ENCODE measurements at regions not wholly inside any gene's neighbourhood (a gene's known extent, or its start where the extent isn't known, plus 50 kb on each side); places are given as distances from the start of the nearest gene placed in this dataset.
A peak's percentile ranks its signal among the peaks of the same experiment; 100 is the strongest.

GRCh38 chr2:239768031-239768790 lies 256.9 kb downstream of the NDUFA10 start:
- Mint-ChIP-seq H3K4me3 (no peak overlapping the region), H3K36me3 (peaks cover 0 to 3% (median 0%) of the 10 kb centered on the region in 3 donors), H3K27ac (no peak overlapping the region), H3K4me1 (no peaks in the 10 kb centered on the region), H3K27me3 (peaks cover 5 to 22% of the 10 kb centered on the region in 2 donors), H3K9me3 (peaks cover 6 to 12% (median 8%) of the 10 kb centered on the region in 5 donors)
- POLR2A ChIA-PET: no interaction called here
- DNase-seq: peak in 1 of 5 donors; percentile 36
- Histone ChIP-seq H3K27ac (ENCODE audit: low read depth, low read length) (no peak overlapping the region), H3K27me3 (ENCODE audit: insufficient read depth, low read length, poor library complexity, severe bottlenecking) (no peaks in the 10 kb centered on the region), H3K4me3 (ENCODE audit: low read length) (no peak overlapping the region), H3K4me1 (ENCODE audit: insufficient read depth, low read length) (no peaks in the 10 kb centered on the region), H3K9me3 (ENCODE audit: low read length) (no peaks in the 10 kb centered on the region), H3K36me3 (ENCODE audit: insufficient read depth, low read length) (no peaks in the 10 kb centered on the region)
- CTCF ChIA-PET: no interaction called here

- no peak overlapping the region for H3K4me3 Mint-ChIP-seq
- H3K4me1 Mint-ChIP-seq: no peaks in the 10 kb centered on the region
- Histone ChIP-seq H3K27ac (ENCODE audit: low read depth, low read length) (no peak overlapping the region), H3K27me3 (ENCODE audit: insufficient read depth, low read length, poor library complexity, severe bottlenecking) (no peaks in the 10 kb centered on the region), H3K4me1 (ENCODE audit: insufficient read depth, low read length) (no peaks in the 10 kb centered on the region), H3K36me3 (ENCODE audit: insufficient read depth, low read length) (no peaks in the 10 kb centered on the region), H3K9me3 (ENCODE audit: low read length) (no peaks in the 10 kb centered on the region), H3K4me3 (ENCODE audit: low read length) (no peak overlapping the region)
- peak in 1 of 5 donors; percentile 19 for DNase-seq
- H3K9me3 Mint-ChIP-seq: peaks cover 4 to 9% (median 6%) of the 10 kb centered on the region in 5 donors
- H3K27me3 Mint-ChIP-seq: peaks cover 4 to 25% of the 10 kb centered on the region in 2 donors
- ChIA-PET CTCF (no interaction called here), POLR2A (no interaction called here)
- H3K36me3 Mint-ChIP-seq: no peaks in the 10 kb centered on the region
- no peak overlapping the region for H3K27ac Mint-ChIP-seq
These were observed 257.9 kb downstream of the NDUFA10 start for GRCh38 chr2:239767021-239767905.

GRCh38 chr2:239765911-239766310 lies 259.2 kb downstream of the NDUFA10 start:
- no peaks in the 10 kb centered on the region for H3K9me3 ChIP-seq (ENCODE audit: low read length)
- Mint-ChIP-seq H3K27me3 (peaks cover 4 to 30% of the 10 kb centered on the region in 2 donors), H3K4me1 (no peaks in the 10 kb centered on the region), H3K36me3 (no peaks in the 10 kb centered on the region), H3K4me3 (no peak overlapping the region), H3K27ac (peak overlapping the region in 1 of 8 donors; percentile 78), H3K9me3 (no peaks in the 10 kb centered on the region)
- H3K4me3 ChIP-seq (ENCODE audit: low read length): no peak overlapping the region
- no peaks in the 10 kb centered on the region for H3K4me1 ChIP-seq (ENCODE audit: insufficient read depth, low read length)
- CTCF ChIA-PET: no interaction called here
- POLR2A ChIA-PET: no interaction called here
- H3K27ac ChIP-seq (ENCODE audit: low read depth, low read length): no peak overlapping the region
- no peaks in the 10 kb centered on the region for H3K36me3 ChIP-seq (ENCODE audit: insufficient read depth, low read length)
- DNase-seq: peak in 1 of 5 donors; percentile 24
- no peaks in the 10 kb centered on the region for H3K27me3 ChIP-seq (ENCODE audit: insufficient read depth, low read length, poor library complexity, severe bottlenecking)

- ChIA-PET CTCF (no interaction called here), POLR2A (no interaction called here)
- no peak overlapping the region for H3K27ac Mint-ChIP-seq
- Histone ChIP-seq H3K27me3 (ENCODE audit: insufficient read depth, low read length, poor library complexity, severe bottlenecking) (no peaks in the 10 kb centered on the region), H3K36me3 (ENCODE audit: insufficient read depth, low read length) (no peaks in the 10 kb centered on the region), H3K27ac (ENCODE audit: low read depth, low read length) (no peak overlapping the region), H3K9me3 (ENCODE audit: low read length) (no peaks in the 10 kb centered on the region), H3K4me3 (ENCODE audit: low read length) (no peak overlapping the region), H3K4me1 (ENCODE audit: insufficient read depth, low read length) (no peaks in the 10 kb centered on the region)
- H3K36me3 Mint-ChIP-seq: peaks cover 0 to 3% (median 0%) of the 10 kb centered on the region in 3 donors
- no peaks in the 10 kb centered on the region for H3K9me3 Mint-ChIP-seq
- H3K27me3 Mint-ChIP-seq: peaks cover 9 to 37% of the 10 kb centered on the region in 2 donors
- H3K4me3 Mint-ChIP-seq: no peak overlapping the region
- DNase-seq: peak in 1 of 5 donors; percentile 18
- no peaks in the 10 kb centered on the region for H3K4me1 Mint-ChIP-seq
These were observed 259.9 kb downstream of the NDUFA10 start for GRCh38 chr2:239765076-239765845.

DNA sequence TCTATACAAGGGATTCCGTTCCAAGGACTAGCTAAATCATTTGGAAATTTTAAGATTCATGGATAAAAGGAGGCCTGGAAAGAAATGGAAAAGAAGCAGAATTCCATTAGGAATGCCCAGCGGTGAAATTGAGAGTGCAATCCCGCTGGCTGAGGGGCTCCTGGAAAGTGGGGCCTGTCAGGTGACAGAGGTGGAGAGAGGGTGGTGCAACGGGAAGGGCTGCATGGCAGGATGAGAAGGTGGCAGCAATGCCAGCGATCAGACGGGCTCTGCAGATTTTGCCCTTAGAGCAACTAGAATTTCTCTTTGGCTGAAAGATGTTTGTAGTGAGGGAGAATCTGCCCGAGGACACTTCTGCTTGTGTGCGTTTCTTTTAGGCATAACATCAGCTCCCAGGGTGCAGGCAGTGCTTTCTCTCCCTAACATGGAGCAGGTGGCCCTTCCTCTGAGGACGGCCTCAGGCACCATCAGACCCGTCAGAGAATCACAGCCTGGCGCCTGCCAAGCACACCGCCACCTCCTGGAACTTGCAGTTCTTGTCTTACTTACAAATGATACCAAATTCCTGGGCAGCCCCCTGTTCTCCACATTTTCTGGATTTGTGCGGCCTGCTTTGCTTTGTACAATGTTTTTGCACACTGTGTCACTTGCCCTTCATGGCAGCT lies 261.6 kb downstream of the NDUFA10 start:
- Mint-ChIP-seq H3K27ac (no peak overlapping the region), H3K9me3 (no peaks in the 10 kb centered on the region), H3K4me1 (no peaks in the 10 kb centered on the region), H3K4me3 (no peak overlapping the region), H3K27me3 (peaks cover 13 to 35% of the 10 kb centered on the region in 2 donors), H3K36me3 (peaks cover 0 to 3% (median 0%) of the 10 kb centered on the region in 3 donors)
- ChIA-PET POLR2A (no interaction called here), CTCF (no interaction called here)
- no peaks in the 10 kb centered on the region for H3K4me1 ChIP-seq (ENCODE audit: insufficient read depth, low read length)
- H3K4me3 ChIP-seq (ENCODE audit: low read length): no peak overlapping the region
- no peaks in the 10 kb centered on the region for H3K36me3 ChIP-seq (ENCODE audit: insufficient read depth, low read length)
- H3K27me3 ChIP-seq (ENCODE audit: insufficient read depth, low read length, poor library complexity, severe bottlenecking): no peaks in the 10 kb centered on the region
- peak in 1 of 5 donors; percentile 19 for DNase-seq
- H3K9me3 ChIP-seq (ENCODE audit: low read length): no peaks in the 10 kb centered on the region
- no peak overlapping the region for H3K27ac ChIP-seq (ENCODE audit: low read depth, low read length)

- H3K27me3 Mint-ChIP-seq: peaks cover 13 to 30% of the 10 kb centered on the region in 2 donors
These were observed 262.4 kb downstream of the NDUFA10 start for GRCh38 chr2:239762655-239763269.

DNA sequence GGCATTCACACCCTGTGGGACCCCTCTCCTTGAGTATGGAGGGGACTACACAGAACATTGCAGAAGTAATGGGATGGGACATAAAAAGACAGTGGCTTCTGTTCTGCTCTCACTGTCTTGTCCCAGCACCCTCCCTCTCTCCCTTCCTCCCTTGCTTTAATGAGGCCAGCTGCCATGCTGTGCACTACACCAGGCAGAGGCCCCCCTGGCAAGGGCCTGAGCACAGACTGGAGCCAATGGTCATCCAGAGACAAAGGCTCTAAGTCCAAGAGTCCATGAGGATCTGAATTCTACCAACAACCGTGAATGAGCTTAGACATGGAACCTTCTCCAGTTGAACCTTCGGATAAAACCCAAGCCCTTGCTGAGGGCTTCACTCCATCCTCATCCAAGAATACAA lies 263.0 kb downstream of the NDUFA10 start:
- Mint-ChIP-seq H3K4me1 (peaks cover 0 to 5% (median 0%) of the 10 kb centered on the region in 3 donors), H3K27ac (peak overlapping the region in 1 of 8 donors; percentile 15), H3K4me3 (no peak overlapping the region), H3K36me3 (peaks cover 0 to 3% (median 0%) of the 10 kb centered on the region in 3 donors), H3K9me3 (no peaks in the 10 kb centered on the region), H3K27me3 (peaks cover 16 to 33% of the 10 kb centered on the region in 2 donors)
- no peak overlapping the region for H3K4me3 ChIP-seq (ENCODE audit: low read length)
- POLR2A ChIA-PET: no interaction called here
- H3K9me3 ChIP-seq (ENCODE audit: low read length): no peaks in the 10 kb centered on the region
- CTCF ChIA-PET: no interaction called here
- H3K27ac ChIP-seq (ENCODE audit: low read depth, low read length): no peak overlapping the region
- no peaks in the 10 kb centered on the region for H3K27me3 ChIP-seq (ENCODE audit: insufficient read depth, low read length, poor library complexity, severe bottlenecking)
- H3K4me1 ChIP-seq (ENCODE audit: insufficient read depth, low read length): no peaks in the 10 kb centered on the region
- peak in 1 of 5 donors; percentile 18 for DNase-seq
- no peaks in the 10 kb centered on the region for H3K36me3 ChIP-seq (ENCODE audit: insufficient read depth, low read length)

More at GRCh38 chr2:239762655-239763269, 262.4 kb downstream of the NDUFA10 start:
- CTCF ChIA-PET: no interaction called here
- Histone ChIP-seq H3K36me3 (ENCODE audit: insufficient read depth, low read length) (no peaks in the 10 kb centered on the region), H3K9me3 (ENCODE audit: low read length) (no peaks in the 10 kb centered on the region), H3K27ac (ENCODE audit: low read depth, low read length) (no peak overlapping the region), H3K4me3 (ENCODE audit: low read length) (no peak overlapping the region), H3K27me3 (ENCODE audit: insufficient read depth, low read length, poor library complexity, severe bottlenecking) (no peaks in the 10 kb centered on the region), H3K4me1 (ENCODE audit: insufficient read depth, low read length) (no peaks in the 10 kb centered on the region)
- no peak overlapping the region for H3K27ac Mint-ChIP-seq
- peaks cover 0 to 3% (median 0%) of the 10 kb centered on the region in 3 donors for H3K36me3 Mint-ChIP-seq
- POLR2A ChIA-PET: no interaction called here
- peak in 1 of 5 donors; percentile 13 for DNase-seq
- no peak overlapping the region for H3K4me3 Mint-ChIP-seq
- no peaks in the 10 kb centered on the region for H3K9me3 Mint-ChIP-seq
- no peaks in the 10 kb centered on the region for H3K4me1 Mint-ChIP-seq

Measured in CD8-positive, alpha-beta memory T cell (primary cell).